Heart left ventricle (tissue), 16 donors: ENCODE measurements at regions not wholly inside any gene's neighbourhood (a gene's known extent, or its start where the extent isn't known, plus 50 kb on each side); places are given as distances from the start of the nearest gene placed in this dataset.

Experiments
- ATAC-seq, 4 donors: fragments of 200-7000 bp; cut with Tn5 transposase; one replicate each; pipeline ENCODE4 v1.9.1; 2020 to 2022; ENCODE audit warnings: moderate library complexity in 4 of 4, mild to moderate bottlenecking in 3 of 4, moderate number of reproducible peaks in 1 of 4
- DNase-seq, 5 donors: peaks; one replicate each; pipeline ENCODE4 v3.0.0-alpha.2; 2020
- H3K27ac ChIP-seq, 12 donors: fragments of 200-600 bp; sonication (generic) in 4 of 12; one replicate each; pipeline versions ENCODE4 v1.5.0 to v1.8.0; 2016 to 2022; ENCODE audit warnings: mild to moderate bottlenecking in 2 of 12
- H3K27me3 ChIP-seq, 9 donors: fragments of 200-600 bp; sonication (generic) in 2 of 9; one replicate each; pipeline versions ENCODE4 v1.5.1 to v1.8.0; 2016 to 2022; ENCODE audit warnings: mild to moderate bottlenecking in 3 of 9
- H3K36me3 ChIP-seq, 9 donors: fragments of 200-600 bp; sonication (generic) in 2 of 9; one replicate each; pipeline versions ENCODE4 v1.5.0 to v1.8.0; 2018 to 2022; ENCODE audit warnings: mild to moderate bottlenecking in 2 of 9
- H3K4me1 ChIP-seq, 12 donors: fragments of 200-600 bp; sonication (generic) in 4 of 12; one replicate each; pipeline versions ENCODE4 v1.5.0 to v1.8.0; 2016 to 2022; ENCODE audit warnings: mild to moderate bottlenecking in 3 of 12
- H3K4me3 ChIP-seq, 12 donors: fragments of 200-600 bp; sonication (generic) in 4 of 12; one replicate each; pipeline versions ENCODE4 v1.5.0 to v1.8.0; 2017 to 2022; ENCODE audit warnings: mild to moderate bottlenecking in 9 of 12, moderate library complexity in 4 of 12
- H3K9me3 ChIP-seq, 12 donors: fragments of 200-600 bp; sonication (generic) in 4 of 12; one replicate each; pipeline versions ENCODE4 v1.5.0 to v1.8.0; 2016 to 2022; ENCODE audit warnings: mild to moderate bottlenecking in 1 of 12
- CTCF ChIP-seq, 12 donors: fragments of 200-600 bp; sonication (generic) in 4 of 12; IDR thresholded peaks; one replicate each; pipeline versions ENCODE4 v1.5.0 to v1.8.0; 2018 to 2022; ENCODE audit warnings: antibody characterized with exemption in 12 of 12, mild to moderate bottlenecking in 5 of 12
- POLR2A ChIP-seq, 2 donors: fragments of 450-650 bp; IDR thresholded peaks; one replicate each; pipeline ENCODE4 v1.6.1; 2017; ENCODE audit warnings: antibody characterized with exemption in 2 of 2, mild to moderate bottlenecking in 2 of 2, moderate library complexity in 2 of 2
- WGBS, 4 donors: extraction: QIAGEN DNeasy Blood & Tissue Kit in 2 of 4; methylation state at CpG; one replicate each; pipeline versions ENCODE4 v1.1.5 to v1.1.7; 2013 to 2018; 5-methylcytosine and 5-hydroxymethylcytosine counted together
- intact Hi-C, 10 donors: fragments of 100-400 bp; cut with DNase I; formaldehyde crosslinking; loops; one replicate each; pipeline versions ENCODE4 v1.11.1 to v1.14.2; 2022
- donor health status: ischemic (EF 13 %, LVEDD 7.1; RV severe dilation, severe dysfunction).
- donor health status: healthy with polysubstance abuse.
- donor health status: DM: no; HTN: yes; CAD: no.
- donor health status: DM: no; HTN: no; CAD: no.
- donor health status: ischemic (EF 25% LVEDD 6.9; RV normal size, moderate dysfunction).
- donor health status: ischemic (EF 25% LVEDD 5.7; RV mildly dilated, moderate dysfunction).
- donor health status: healthy.
- donor health status: DM: yes; HTN: yes; CAD: no.
- donor health status: ischemic (EF 35%, LVEDD 5.7; RV mildly dilated, moderate dysfunction).
- donor health status: nonischemic (EF 11% LVEDD 7.7; RV severe dilation, severe dysfunction).
- donor health status: DM: yes; HTN: yes; CAD: no.
- donor health status: PGD.
- donor health status: ischemic (EF 29% LVEDD 5.4; RV normal size, mild dysfunction).
- donor health status: nonischemic (EF 23%, LVEDD 6.1; RV moderate dilation, normal function).

GRCh38 chr3:118227191-118227590 lies 807.5 kb downstream of the IGSF11 start:
- TF ChIP-seq CTCF (IDR thresholded peaks at IDR 0.05) = no peak
- TF ChIP-seq POLR2A (IDR thresholded peaks at IDR 0.05) = no peak
- H3K4me1 ChIP-seq = no peaks in the 10 kb centered on the region
- intact Hi-C loops = no loop called here
- no peak for DNase-seq
- no peaks in the 10 kb centered on the region for H3K27me3 ChIP-seq
- H3K27ac ChIP-seq = no peak overlapping the region
- WGBS, 4 donors = 63 to 84% (median 70%) methylated on average over 2 of the region's 2 CpGs
- no peaks in the 10 kb centered on the region for H3K36me3 ChIP-seq
- H3K9me3 ChIP-seq = peaks cover 0 to 10% (median 0%) of the 10 kb centered on the region in 12 donors
- no peak for ATAC-seq
- H3K4me3 ChIP-seq = no peak overlapping the region

GRCh38 chr3:118228151-118228550 lies 806.5 kb downstream of the IGSF11 start:
- no peak for TF ChIP-seq CTCF (IDR thresholded peaks at IDR 0.05)
- TF ChIP-seq POLR2A (IDR thresholded peaks at IDR 0.05) = no peak
- intact Hi-C loops = no loop called here
- Histone ChIP-seq H3K4me3 (no peak overlapping the region), H3K27me3 (no peaks in the 10 kb centered on the region), H3K27ac (no peak overlapping the region), H3K36me3 (no peaks in the 10 kb centered on the region), H3K4me1 (no peaks in the 10 kb centered on the region), H3K9me3 (peaks cover 0 to 8% (median 0%) of the 10 kb centered on the region in 12 donors)
- ATAC-seq (no peak), DNase-seq (no peak)
- WGBS, 4 donors = 41 to 65% (median 50%) methylated on average over 1 of the region's 1 CpG

GRCh38 chr3:118229196-118229595 lies 805.5 kb downstream of the IGSF11 start:
- intact Hi-C loops = no loop called here
- TF ChIP-seq CTCF (IDR thresholded peaks at IDR 0.05) = no peak
- no peak for TF ChIP-seq POLR2A (IDR thresholded peaks at IDR 0.05)
- no peak for ATAC-seq

GRCh38 chr3:118231578-118231977 lies 803.1 kb downstream of the IGSF11 start:
- Histone ChIP-seq H3K9me3 (peaks cover 0 to 8% (median 0%) of the 10 kb centered on the region in 12 donors), H3K4me1 (no peaks in the 10 kb centered on the region), H3K4me3 (no peak overlapping the region), H3K27me3 (no peaks in the 10 kb centered on the region), H3K36me3 (no peaks in the 10 kb centered on the region), H3K27ac (no peak overlapping the region)
- ATAC-seq (no peak), DNase-seq (no peak)
- intact Hi-C loops = no loop called here
- WGBS, 4 donors = 48 to 77% (median 74%) methylated on average over 2 of the region's 2 CpGs
- TF ChIP-seq CTCF (IDR thresholded peaks at IDR 0.05) (no peak), POLR2A (IDR thresholded peaks at IDR 0.05) (no peak)

More at GRCh38 chr3:118229196-118229595, 805.5 kb downstream of the IGSF11 start:
- Histone ChIP-seq H3K4me1 (no peaks in the 10 kb centered on the region), H3K36me3 (no peaks in the 10 kb centered on the region), H3K27me3 (no peaks in the 10 kb centered on the region), H3K27ac (no peak overlapping the region), H3K9me3 (peaks cover 0 to 8% (median 0%) of the 10 kb centered on the region in 12 donors), H3K4me3 (no peak overlapping the region)
- DNase-seq = no peak
- WGBS, 4 donors = 65 to 77% (median 69%) methylated on average over 1 of the region's 1 CpG
